Small intestine (tissue), 7 donors: ENCODE measurements at regions not wholly inside any gene's neighbourhood (a gene's known extent, or its start where the extent isn't known, plus 50 kb on each side); places are given as distances from the start of the nearest gene placed in this dataset.
"Not testable (repeated sequence)": the region's sequence is repeated elsewhere in the genome, so short reads cannot be mapped to it uniquely, and the experiment has no call there.

ENCODE experiments used
- DNase-seq, 2 donors: peaks; one replicate each; pipeline versions ENCODE4 v3.0.0 to v3.0.0-alpha.2; 2013
- FAIRE-seq: peaks from 2 replicates; lab custom pipeline; 2012; peaks lifted over from hg19 to GRCh38; lab: Jason Lieb, UNC
- H3K27ac ChIP-seq, 3 donors: one replicate each; pipeline ENCODE4 v1.5.1; 2013; ENCODE audit warnings: low read length in 2 of 3, mild to moderate bottlenecking in 2 of 3, control low read depth in 1 of 3, inconsistent platforms in 1 of 3, low read depth in 1 of 3, moderate library complexity in 1 of 3
- H3K27me3 ChIP-seq, 3 donors: one replicate each; pipeline ENCODE4 v1.6.1; 2013; ENCODE audit warnings: low read length in 3 of 3, inconsistent platforms in 1 of 3; ENCODE audit not compliant: control insufficient read depth in 3 of 3, insufficient read depth in 3 of 3
- H3K36me3 ChIP-seq, 3 donors: one replicate each; pipeline ENCODE4 v1.6.1; 2013; ENCODE audit warnings: low read length in 3 of 3, inconsistent platforms in 1 of 3, low read depth in 1 of 3, mild to moderate bottlenecking in 1 of 3, moderate library complexity in 1 of 3; ENCODE audit not compliant: control insufficient read depth in 3 of 3, insufficient read depth in 2 of 3
- H3K4me1 ChIP-seq, 3 donors: one replicate each; pipeline ENCODE4 v1.6.1; 2013; ENCODE audit warnings: low read length in 2 of 3, inconsistent platforms in 1 of 3, low read depth in 1 of 3, mild to moderate bottlenecking in 1 of 3, moderate library complexity in 1 of 3; ENCODE audit not compliant: control insufficient read depth in 3 of 3, insufficient read depth in 2 of 3
- H3K4me3 ChIP-seq, 3 donors: one replicate each; pipeline ENCODE4 v1.5.1; 2013; ENCODE audit warnings: low read length in 3 of 3, control low read depth in 1 of 3, inconsistent platforms in 1 of 3, low read depth in 1 of 3, mild to moderate bottlenecking in 1 of 3, moderate library complexity in 1 of 3
- H3K9me3 ChIP-seq, 2 donors: one replicate each; pipeline ENCODE4 v1.6.1; 2013; ENCODE audit warnings: low read depth in 1 of 2, low read length in 1 of 2; ENCODE audit not compliant: control insufficient read depth in 2 of 2, insufficient read depth in 1 of 2
- WGBS, 3 donors: extraction: QIAGEN DNeasy Blood & Tissue Kit; methylation state at CpG; one replicate each; pipeline ENCODE4 v1.1.7; 2013; 5-methylcytosine and 5-hydroxymethylcytosine counted together
- donor health status: healthy with polysubstance abuse.
- donor health status: control.
- donor health status: control.
- donor health status: Bipolar disorder and iron deficiency.
- donor health status: healthy.

- WGBS, 3 donors = 63 to 70% (median 69%) methylated on average over 1 of the region's 1 CpG
- Histone ChIP-seq H3K27me3 (no peaks in the 10 kb centered on the region), H3K4me1 (no peaks in the 10 kb centered on the region), H3K9me3 (no peaks in the 10 kb centered on the region), H3K36me3 (no peaks in the 10 kb centered on the region), H3K4me3 (no peak overlapping the region), H3K27ac (no peak overlapping the region)
- DNase-seq (no peak), FAIRE-seq (no peak)
Observed at GRCh38 chr5:57988813-57989212, 471.1 kb downstream of the PLK2 start.

GRCh38 chr5:57987552-57987951 is 472.3 kb downstream of the PLK2 start:
- no peak for FAIRE-seq
- 62 to 69% (median 67%) methylated on average over 1 of the region's 1 CpG for WGBS, 3 donors
- H3K4me3 ChIP-seq = no peak overlapping the region

GRCh38 chr5:57986761-57987341 is 473.0 kb downstream of the PLK2 start:
- Histone ChIP-seq H3K4me3 (no peak overlapping the region), H3K9me3 (no peaks in the 10 kb centered on the region), H3K36me3 (no peaks in the 10 kb centered on the region), H3K27ac (no peak overlapping the region), H3K27me3 (no peaks in the 10 kb centered on the region), H3K4me1 (no peaks in the 10 kb centered on the region)
- DNase-seq (no peak), FAIRE-seq (no peak)

More at GRCh38 chr5:57987552-57987951, 472.3 kb downstream of the PLK2 start:
- H3K4me1 ChIP-seq = no peaks in the 10 kb centered on the region
- no peaks in the 10 kb centered on the region for H3K9me3 ChIP-seq
- no peaks in the 10 kb centered on the region for H3K27me3 ChIP-seq
- H3K36me3 ChIP-seq = no peaks in the 10 kb centered on the region
- no peak overlapping the region for H3K27ac ChIP-seq
- no peak for DNase-seq

GRCh38 chr5:57983426-57983825 is 476.5 kb downstream of the PLK2 start:
- Histone ChIP-seq H3K4me1 (no peaks in the 10 kb centered on the region), H3K27ac (no peak overlapping the region), H3K27me3 (no peaks in the 10 kb centered on the region), H3K9me3 (no peaks in the 10 kb centered on the region), H3K4me3 (no peak overlapping the region), H3K36me3 (no peaks in the 10 kb centered on the region)
- DNase-seq (no peak), FAIRE-seq (no peak)
- WGBS, 3 donors = 19 to 42% (median 37%) methylated on average over 2 of the region's 2 CpGs

- no peaks in the 10 kb centered on the region for H3K27me3 ChIP-seq
- no peak for FAIRE-seq
- WGBS, 3 donors = 84 to 94% (median 91%) methylated on average over 3 of the region's 3 CpGs
Observed at GRCh38 chr5:57979671-57980070, 480.2 kb downstream of the PLK2 start.

GRCh38 chr5:57976506-57976905 is 483.4 kb downstream of the PLK2 start:
- Histone ChIP-seq H3K27me3 (no peaks in the 10 kb centered on the region), H3K27ac (no peak overlapping the region), H3K36me3 (no peaks in the 10 kb centered on the region), H3K9me3 (peaks cover 0 to 4% of the 10 kb centered on the region in 2 donors), H3K4me1 (no peaks in the 10 kb centered on the region), H3K4me3 (no peak overlapping the region)
- DNase-seq = no peak
- 47 to 65% (median 51%) methylated on average over 2 of the region's 2 CpGs for WGBS, 3 donors
- FAIRE-seq = no peak

More at GRCh38 chr5:57979671-57980070, 480.2 kb downstream of the PLK2 start:
- no peaks in the 10 kb centered on the region for H3K36me3 ChIP-seq
- H3K4me1 ChIP-seq = no peaks in the 10 kb centered on the region
- H3K4me3 ChIP-seq = no peak overlapping the region
- DNase-seq = no peak
- no peak overlapping the region for H3K27ac ChIP-seq
- no peaks in the 10 kb centered on the region for H3K9me3 ChIP-seq

- H3K4me1 ChIP-seq, DNase-seq, H3K27me3 ChIP-seq, H3K27ac ChIP-seq, FAIRE-seq, H3K36me3 ChIP-seq, H3K4me3 ChIP-seq, H3K9me3 ChIP-seq: not testable (repeated sequence)
- WGBS, 3 donors = 65 to 84% (median 73%) methylated on average over 4 to 7 of the region's 7 CpGs
Observed at GRCh38 chr5:57972099-57972498, 487.8 kb downstream of the PLK2 start.

GRCh38 chr5:57960569-57960968 is 478.0 kb upstream of the ACTBL2 start:
- no peak for DNase-seq
- Histone ChIP-seq H3K27ac (no peak overlapping the region), H3K9me3 (peaks cover 0 to 5% of the 10 kb centered on the region in 2 donors), H3K27me3 (peaks cover 0 to 2% (median 0%) of the 10 kb centered on the region in 3 donors), H3K4me3 (no peak overlapping the region), H3K4me1 (no peaks in the 10 kb centered on the region), H3K36me3 (no peaks in the 10 kb centered on the region)
- 83 to 97% (median 91%) methylated on average over 1 of the region's 1 CpG for WGBS, 3 donors
- FAIRE-seq = no peak

- no peaks in the 10 kb centered on the region for H3K9me3 ChIP-seq
- no peak overlapping the region for H3K4me3 ChIP-seq
- H3K27ac ChIP-seq = no peak overlapping the region
- FAIRE-seq = no peak
- DNase-seq = no peak
- H3K4me1 ChIP-seq = no peaks in the 10 kb centered on the region
- H3K36me3 ChIP-seq = no peaks in the 10 kb centered on the region
- WGBS, 3 donors = 46 to 74% (median 52%) methylated on average over 3 of the region's 3 CpGs
- H3K27me3 ChIP-seq = peaks cover 0 to 2% (median 0%) of the 10 kb centered on the region in 3 donors
Observed at GRCh38 chr5:57956636-57957035, 474.0 kb upstream of the ACTBL2 start.
